ENCODE measurements at regions not wholly inside any gene's neighbourhood (a gene's known extent, or its start where the extent isn't known, plus 50 kb on each side); places are given as distances from the start of the nearest gene placed in this dataset.

- H3K27ac ChIP-seq (ENCODE audit: low read length), result no peak overlapping the region
- H3K4me1 ChIP-seq (ENCODE audit: control insufficient read depth in 1 of 2, extremely low read depth in 1 of 2, insufficient read depth in 2 of 2, low read length in 2 of 2), result no peaks in the 10 kb centered on the region
- POLR2A ChIA-PET, result no interaction called here
- no peak for DNase-seq
- Mint-ChIP-seq H3K4me1 (no peaks in the 10 kb centered on the region), H3K27ac (no peak overlapping the region), H3K36me3 (no peaks in the 10 kb centered on the region), H3K27me3 (peaks cover 0 to 4% of the 10 kb centered on the region in 2 donors), H3K4me3 (no peak overlapping the region), H3K9me3 (peaks cover 18 to 39% (median 19%) of the 10 kb centered on the region in 3 donors)
- H3K36me3 ChIP-seq (ENCODE audit: control insufficient read depth in 2 of 2, extremely low read depth in 1 of 2, insufficient read depth in 1 of 2, low read length in 1 of 2), result no peaks in the 10 kb centered on the region
- no peak for ATAC-seq (replicated peaks in 1 of 4)
- CTCF ChIA-PET, result no interaction called here
- no CpG with 5 or more reads among the region's 3 CpGs for WGBS (ENCODE audit: insufficient coverage)
- H3K4me3 ChIP-seq (ENCODE audit: control insufficient read depth in 1 of 2, extremely low read depth in 1 of 2, low read length in 1 of 2), result no peak overlapping the region
- H3K27me3 ChIP-seq (replicated peaks in 1 of 2; ENCODE audit: control insufficient read depth in 2 of 2, extremely low read depth in 1 of 2, insufficient read depth in 2 of 2, low read length in 1 of 2), result no peaks in the 10 kb centered on the region
- no peaks in the 10 kb centered on the region for H3K9me3 ChIP-seq
Observed at GRCh38 chr7:69020536-69020935, 577.7 kb upstream of the AUTS2 start.

DNA sequence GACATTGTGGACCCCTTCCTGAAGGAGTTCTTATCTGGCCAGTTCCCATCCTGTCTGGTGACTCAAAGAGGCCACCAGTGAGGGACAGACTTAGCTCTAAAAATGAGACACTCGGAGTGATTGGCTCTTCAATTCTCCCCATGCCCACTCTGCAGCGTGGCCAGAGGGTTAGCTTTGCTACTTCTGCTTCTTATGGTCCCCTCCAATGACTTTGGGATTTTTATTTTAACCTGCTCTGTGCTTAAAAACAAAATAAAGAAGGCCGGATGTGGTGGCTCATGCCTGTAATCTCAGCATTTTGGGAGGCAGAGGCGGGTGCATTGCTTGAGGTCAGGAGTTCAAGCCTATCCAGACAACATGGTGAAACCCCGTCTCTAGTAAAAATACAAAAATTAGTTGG lies 573.0 kb upstream of the AUTS2 start:
- Mint-ChIP-seq H3K4me3 (no peak overlapping the region), H3K27me3 (peaks cover 0 to 4% of the 10 kb centered on the region in 2 donors), H3K4me1 (no peaks in the 10 kb centered on the region), H3K27ac (no peak overlapping the region), H3K36me3 (no peaks in the 10 kb centered on the region), H3K9me3 (peaks cover 9 to 21% (median 13%) of the 10 kb centered on the region in 3 donors)
- H3K9me3 ChIP-seq, result no peaks in the 10 kb centered on the region
- WGBS (ENCODE audit: insufficient coverage), result 33% methylated on average over 3 of the region's 5 CpGs
- H3K4me3 ChIP-seq (ENCODE audit: control insufficient read depth in 1 of 2, extremely low read depth in 1 of 2, low read length in 1 of 2), result no peak overlapping the region
- CTCF ChIA-PET, result no interaction called here
- no peak overlapping the region for H3K27ac ChIP-seq (ENCODE audit: low read length)
- H3K27me3 ChIP-seq (replicated peaks in 1 of 2; ENCODE audit: control insufficient read depth in 2 of 2, extremely low read depth in 1 of 2, insufficient read depth in 2 of 2, low read length in 1 of 2), result no peaks in the 10 kb centered on the region
- DNase-seq, result no peak
- H3K4me1 ChIP-seq (ENCODE audit: control insufficient read depth in 1 of 2, extremely low read depth in 1 of 2, insufficient read depth in 2 of 2, low read length in 2 of 2), result no peaks in the 10 kb centered on the region
- no peaks in the 10 kb centered on the region for H3K36me3 ChIP-seq (ENCODE audit: control insufficient read depth in 2 of 2, extremely low read depth in 1 of 2, insufficient read depth in 1 of 2, low read length in 1 of 2)
- ATAC-seq (replicated peaks in 1 of 4), result no peak
- POLR2A ChIA-PET, result no interaction called here

DNA sequence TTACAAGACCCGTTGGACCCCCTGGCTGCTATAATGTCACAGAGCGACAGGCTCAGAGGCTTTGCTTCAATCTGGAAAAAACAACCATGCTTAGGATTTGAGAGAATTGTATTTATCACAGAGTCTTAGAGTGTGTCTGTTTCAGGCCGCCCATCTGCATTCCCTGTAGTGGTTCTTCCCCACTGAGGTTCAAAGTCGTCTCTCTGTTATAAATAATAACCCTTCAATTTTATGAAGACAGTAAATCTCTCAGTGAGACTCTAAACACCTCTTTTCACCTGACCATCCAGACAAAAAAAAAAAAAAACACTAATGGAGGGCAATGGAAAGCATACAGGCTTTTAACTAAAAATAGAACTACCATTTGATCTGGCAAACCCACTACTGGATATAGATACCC lies 565.4 kb upstream of the AUTS2 start:
- no peak for DNase-seq
- Histone ChIP-seq H3K36me3 (ENCODE audit: control insufficient read depth in 2 of 2, extremely low read depth in 1 of 2, insufficient read depth in 1 of 2, low read length in 1 of 2) (no peaks in the 10 kb centered on the region), H3K4me3 (ENCODE audit: control insufficient read depth in 1 of 2, extremely low read depth in 1 of 2, low read length in 1 of 2) (no peak overlapping the region), H3K27me3 (replicated peaks in 1 of 2; ENCODE audit: control insufficient read depth in 2 of 2, extremely low read depth in 1 of 2, insufficient read depth in 2 of 2, low read length in 1 of 2) (no peaks in the 10 kb centered on the region), H3K27ac (ENCODE audit: low read length) (no peak overlapping the region), H3K9me3 (no peaks in the 10 kb centered on the region), H3K4me1 (ENCODE audit: control insufficient read depth in 1 of 2, extremely low read depth in 1 of 2, insufficient read depth in 2 of 2, low read length in 2 of 2) (no peaks in the 10 kb centered on the region)
- no peak for ATAC-seq (replicated peaks in 1 of 4)
- H3K36me3 Mint-ChIP-seq, result no peaks in the 10 kb centered on the region
- POLR2A ChIA-PET, result no interaction called here
- H3K4me3 Mint-ChIP-seq, result no peak overlapping the region
- peaks cover 0 to 11% (median 7%) of the 10 kb centered on the region in 3 donors for H3K9me3 Mint-ChIP-seq
- H3K27me3 Mint-ChIP-seq, result no peaks in the 10 kb centered on the region
- CTCF ChIA-PET, result no interaction called here
- no CpG with 5 or more reads among the region's 4 CpGs for WGBS (ENCODE audit: insufficient coverage)
- no peak overlapping the region for H3K27ac Mint-ChIP-seq
- H3K4me1 Mint-ChIP-seq, result no peaks in the 10 kb centered on the region

DNA sequence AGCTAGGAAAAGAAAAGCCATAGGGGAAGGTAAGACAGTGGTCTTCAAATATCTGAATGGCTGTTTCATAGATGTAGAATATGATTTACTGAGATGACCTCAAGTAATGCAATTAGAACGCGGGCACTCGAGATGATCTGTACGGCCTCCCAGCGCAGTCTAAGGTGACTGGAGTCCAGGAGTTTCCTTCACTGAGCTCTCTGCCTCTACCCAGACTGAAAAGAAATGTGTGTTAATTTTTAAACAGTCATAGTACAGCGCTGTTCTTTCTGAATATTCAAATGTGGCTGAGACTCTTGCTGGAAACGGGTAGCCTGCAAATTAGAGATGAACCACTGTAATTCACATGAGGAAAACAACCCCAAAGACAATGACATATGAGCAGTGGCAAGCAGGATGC lies 562.4 kb upstream of the AUTS2 start:
- ATAC-seq (replicated peaks in 1 of 4) (no peak), DNase-seq (no peak)
- peaks cover 0 to 15% (median 9%) of the 10 kb centered on the region in 3 donors for H3K9me3 Mint-ChIP-seq
- ChIA-PET POLR2A (interaction anchor here in 1 of 2 donors (0.6 kb wide), 1 partner anchor 870 kb away, joined by 3 read pairs; no protein-coding TSS in a partner anchor), CTCF (interaction anchor here in 1 of 2 donors (0.6 kb wide), 1 partner anchor 852 kb away, joined by 10 read pairs; no protein-coding TSS in a partner anchor)
- 100% methylated on average over 1 of the region's 7 CpGs for WGBS (ENCODE audit: insufficient coverage)
- H3K27me3 Mint-ChIP-seq, result no peaks in the 10 kb centered on the region
- H3K36me3 ChIP-seq (ENCODE audit: control insufficient read depth in 2 of 2, extremely low read depth in 1 of 2, insufficient read depth in 1 of 2, low read length in 1 of 2), result no peaks in the 10 kb centered on the region
- H3K4me3 ChIP-seq (ENCODE audit: control insufficient read depth in 1 of 2, extremely low read depth in 1 of 2, low read length in 1 of 2), result no peak overlapping the region
- no peak overlapping the region for H3K4me3 Mint-ChIP-seq
- no peaks in the 10 kb centered on the region for H3K9me3 ChIP-seq
- H3K36me3 Mint-ChIP-seq, result no peaks in the 10 kb centered on the region
- no peaks in the 10 kb centered on the region for H3K4me1 Mint-ChIP-seq
- no peaks in the 10 kb centered on the region for H3K27me3 ChIP-seq (replicated peaks in 1 of 2; ENCODE audit: control insufficient read depth in 2 of 2, extremely low read depth in 1 of 2, insufficient read depth in 2 of 2, low read length in 1 of 2)
- no peak overlapping the region for H3K27ac ChIP-seq (ENCODE audit: low read length)
- no peaks in the 10 kb centered on the region for H3K4me1 ChIP-seq (ENCODE audit: control insufficient read depth in 1 of 2, extremely low read depth in 1 of 2, insufficient read depth in 2 of 2, low read length in 2 of 2)
- H3K27ac Mint-ChIP-seq, result no peak overlapping the region

GRCh38 chr7:69036301-69036700 lies 562.0 kb upstream of the AUTS2 start:
- no peaks in the 10 kb centered on the region for H3K9me3 ChIP-seq
- no peaks in the 10 kb centered on the region for H3K4me1 ChIP-seq (ENCODE audit: control insufficient read depth in 1 of 2, extremely low read depth in 1 of 2, insufficient read depth in 2 of 2, low read length in 2 of 2)
- Mint-ChIP-seq H3K4me1 (no peaks in the 10 kb centered on the region), H3K36me3 (no peaks in the 10 kb centered on the region), H3K4me3 (no peak overlapping the region), H3K9me3 (peaks cover 0 to 15% (median 9%) of the 10 kb centered on the region in 3 donors), H3K27me3 (no peaks in the 10 kb centered on the region), H3K27ac (no peak overlapping the region)
- no peak overlapping the region for H3K4me3 ChIP-seq (ENCODE audit: control insufficient read depth in 1 of 2, extremely low read depth in 1 of 2, low read length in 1 of 2)
- no peaks in the 10 kb centered on the region for H3K27me3 ChIP-seq (replicated peaks in 1 of 2; ENCODE audit: control insufficient read depth in 2 of 2, extremely low read depth in 1 of 2, insufficient read depth in 2 of 2, low read length in 1 of 2)
- 10% methylated on average over 2 of the region's 7 CpGs for WGBS (ENCODE audit: insufficient coverage)
- H3K27ac ChIP-seq (ENCODE audit: low read length), result no peak overlapping the region
- ChIA-PET CTCF (no interaction called here), POLR2A (interaction anchor here in 1 of 2 donors (0.7 kb wide), 1 partner anchor 1062 kb away, joined by 3 read pairs; no protein-coding TSS in a partner anchor)
- H3K36me3 ChIP-seq (ENCODE audit: control insufficient read depth in 2 of 2, extremely low read depth in 1 of 2, insufficient read depth in 1 of 2, low read length in 1 of 2), result no peaks in the 10 kb centered on the region
- ATAC-seq (replicated peaks in 1 of 4), result no peak
- no peak for DNase-seq

- Mint-ChIP-seq H3K9me3 (peaks cover 5 to 30% (median 21%) of the 10 kb centered on the region in 3 donors), H3K36me3 (no peaks in the 10 kb centered on the region), H3K27ac (no peak overlapping the region), H3K4me1 (no peaks in the 10 kb centered on the region), H3K4me3 (no peak overlapping the region), H3K27me3 (no peaks in the 10 kb centered on the region)
- no peak for DNase-seq
- POLR2A ChIA-PET, result no interaction called here
- H3K4me3 ChIP-seq (ENCODE audit: control insufficient read depth in 1 of 2, extremely low read depth in 1 of 2, low read length in 1 of 2), result no peak overlapping the region
- no peaks in the 10 kb centered on the region for H3K4me1 ChIP-seq (ENCODE audit: control insufficient read depth in 1 of 2, extremely low read depth in 1 of 2, insufficient read depth in 2 of 2, low read length in 2 of 2)
- CTCF ChIA-PET, result no interaction called here
- no peak for ATAC-seq (replicated peaks in 1 of 4)
- H3K9me3 ChIP-seq, result peaks cover 3% of the 10 kb centered on the region
- no peaks in the 10 kb centered on the region for H3K36me3 ChIP-seq (ENCODE audit: control insufficient read depth in 2 of 2, extremely low read depth in 1 of 2, insufficient read depth in 1 of 2, low read length in 1 of 2)
- no peak overlapping the region for H3K27ac ChIP-seq (ENCODE audit: low read length)
- no peaks in the 10 kb centered on the region for H3K27me3 ChIP-seq (replicated peaks in 1 of 2; ENCODE audit: control insufficient read depth in 2 of 2, extremely low read depth in 1 of 2, insufficient read depth in 2 of 2, low read length in 1 of 2)
- WGBS (ENCODE audit: insufficient coverage), result 100% methylated on average over 1 of the region's 1 CpG
Observed at GRCh38 chr7:69038915-69039314, 559.4 kb upstream of the AUTS2 start.

DNA sequence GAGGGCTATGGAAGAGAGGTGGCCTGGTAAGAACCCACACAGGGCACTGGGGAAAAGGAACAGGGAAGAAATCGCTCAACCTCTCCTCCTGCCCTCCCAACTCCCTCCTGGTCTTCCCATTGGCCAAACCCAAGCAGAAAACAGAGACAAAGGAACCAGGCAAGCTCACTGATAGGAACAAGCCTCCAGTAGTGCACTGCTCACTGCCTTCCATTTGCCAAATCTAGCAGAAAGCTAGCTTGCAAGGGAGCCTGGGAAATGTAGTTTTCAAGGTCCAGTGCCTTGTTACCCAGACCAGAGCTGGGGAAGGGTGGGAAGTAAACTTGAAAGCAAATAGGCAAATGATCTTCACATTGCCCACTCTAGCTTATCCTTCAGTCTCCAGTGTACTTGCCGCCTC lies 556.1 kb upstream of the AUTS2 start:
- POLR2A ChIA-PET, result no interaction called here
- no peak for DNase-seq

More for the DNA sequence above, 556.1 kb upstream of the AUTS2 start:
- H3K27me3 Mint-ChIP-seq, result no peaks in the 10 kb centered on the region
- no peaks in the 10 kb centered on the region for H3K36me3 ChIP-seq (ENCODE audit: control insufficient read depth in 2 of 2, extremely low read depth in 1 of 2, insufficient read depth in 1 of 2, low read length in 1 of 2)
- H3K27ac ChIP-seq (ENCODE audit: low read length), result no peak overlapping the region
- H3K27ac Mint-ChIP-seq, result no peak overlapping the region
- ATAC-seq (replicated peaks in 1 of 4), result no peak
- WGBS (ENCODE audit: insufficient coverage), result no CpG with 5 or more reads among the region's 2 CpGs
- peaks cover 5 to 35% (median 29%) of the 10 kb centered on the region in 3 donors for H3K9me3 Mint-ChIP-seq
- H3K4me3 Mint-ChIP-seq, result no peak overlapping the region
- no peaks in the 10 kb centered on the region for H3K36me3 Mint-ChIP-seq
- H3K4me1 ChIP-seq (ENCODE audit: control insufficient read depth in 1 of 2, extremely low read depth in 1 of 2, insufficient read depth in 2 of 2, low read length in 2 of 2), result no peaks in the 10 kb centered on the region
- CTCF ChIA-PET, result interaction anchor here in 1 of 2 donors (0.6 kb wide), 1 partner anchor 199 kb away, joined by 3 read pairs; no protein-coding TSS in a partner anchor
- H3K4me1 Mint-ChIP-seq, result no peaks in the 10 kb centered on the region
- H3K4me3 ChIP-seq (ENCODE audit: control insufficient read depth in 1 of 2, extremely low read depth in 1 of 2, low read length in 1 of 2), result no peak overlapping the region
- no peaks in the 10 kb centered on the region for H3K27me3 ChIP-seq (replicated peaks in 1 of 2; ENCODE audit: control insufficient read depth in 2 of 2, extremely low read depth in 1 of 2, insufficient read depth in 2 of 2, low read length in 1 of 2)
- peaks cover 3% of the 10 kb centered on the region for H3K9me3 ChIP-seq
